Body of pancreas (tissue), 4 donors: ENCODE measurements at regions not wholly inside any gene's neighbourhood (a gene's known extent, or its start where the extent isn't known, plus 50 kb on each side); places are given as distances from the start of the nearest gene placed in this dataset.

Experiments used
- POLR2A ChIP-seq, 3 donors: fragments of 450-650 bp; IDR thresholded peaks; one replicate each; pipeline ENCODE4 v1.6.1; 2016; ENCODE audit warnings: antibody characterized with exemption in 3 of 3, mild to moderate bottlenecking in 2 of 3
- TF ChIP-seq, protein P1 (sequence below), 7 experiments: fragments of 450-650 bp in 4 of 7; fragments of 200-600 bp in 3 of 7; sonication (generic) in 3 of 7; IDR thresholded peaks; one replicate each; pipeline ENCODE4 v1.5.1; 2016 to 2019; ENCODE audit warnings: antibody characterized with exemption in 7 of 7

GRCh38 chr1:83490988-83491387 lies 507.9 kb downstream of the TTLL7 start:
- TF ChIP-seq, protein P1, sequence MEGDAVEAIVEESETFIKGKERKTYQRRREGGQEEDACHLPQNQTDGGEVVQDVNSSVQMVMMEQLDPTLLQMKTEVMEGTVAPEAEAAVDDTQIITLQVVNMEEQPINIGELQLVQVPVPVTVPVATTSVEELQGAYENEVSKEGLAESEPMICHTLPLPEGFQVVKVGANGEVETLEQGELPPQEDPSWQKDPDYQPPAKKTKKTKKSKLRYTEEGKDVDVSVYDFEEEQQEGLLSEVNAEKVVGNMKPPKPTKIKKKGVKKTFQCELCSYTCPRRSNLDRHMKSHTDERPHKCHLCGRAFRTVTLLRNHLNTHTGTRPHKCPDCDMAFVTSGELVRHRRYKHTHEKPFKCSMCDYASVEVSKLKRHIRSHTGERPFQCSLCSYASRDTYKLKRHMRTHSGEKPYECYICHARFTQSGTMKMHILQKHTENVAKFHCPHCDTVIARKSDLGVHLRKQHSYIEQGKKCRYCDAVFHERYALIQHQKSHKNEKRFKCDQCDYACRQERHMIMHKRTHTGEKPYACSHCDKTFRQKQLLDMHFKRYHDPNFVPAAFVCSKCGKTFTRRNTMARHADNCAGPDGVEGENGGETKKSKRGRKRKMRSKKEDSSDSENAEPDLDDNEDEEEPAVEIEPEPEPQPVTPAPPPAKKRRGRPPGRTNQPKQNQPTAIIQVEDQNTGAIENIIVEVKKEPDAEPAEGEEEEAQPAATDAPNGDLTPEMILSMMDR (IDR thresholded peaks at IDR 0.05) = no peak
- no peak for TF ChIP-seq POLR2A (IDR thresholded peaks at IDR 0.05)
